H9 (cell line): ENCODE measurements at regions not wholly inside any gene's neighbourhood (a gene's known extent, or its start where the extent isn't known, plus 50 kb on each side); places are given as distances from the start of the nearest gene placed in this dataset.

Experiments used
- DNase-seq: peaks from one replicate; pipeline ENCODE4 v3.0.0-alpha.2; 2017
- H2AFZ ChIP-seq: one replicate; pipeline ENCODE4 v1.6.1; 2013; ENCODE audit warnings: mild to moderate bottlenecking, low read length, control low read depth, moderate library complexity
- H2AK5ac ChIP-seq: 2 replicates; pipeline ENCODE4 v1.6.1; 2013; ENCODE audit warnings: low read length, control low read depth, mixed read lengths; ENCODE audit not compliant: insufficient read length
- H2BK120ac ChIP-seq: one replicate; pipeline ENCODE4 v1.6.1; 2013; ENCODE audit warnings: low read depth, mild to moderate bottlenecking, low read length, control low read depth, inconsistent platforms; ENCODE audit not compliant: poor library complexity, severe bottlenecking
- H2BK12ac ChIP-seq: 2 replicates; pipeline ENCODE4 v1.6.1; 2013; ENCODE audit warnings: low read length, control low read depth, mixed read lengths, low read depth; ENCODE audit not compliant: insufficient read length
- H2BK15ac ChIP-seq: 2 replicates; pipeline ENCODE4 v1.6.1; 2013; ENCODE audit warnings: low read depth, low read length, control low read depth
- H2BK20ac ChIP-seq: one replicate; pipeline ENCODE4 v1.6.1; 2013; ENCODE audit warnings: low read depth, mild to moderate bottlenecking, low read length, control low read depth, inconsistent platforms; ENCODE audit not compliant: poor library complexity, severe bottlenecking
- H2BK5ac ChIP-seq: 2 replicates; pipeline ENCODE4 v1.6.1; 2013; ENCODE audit warnings: low read length, control low read depth, mixed read lengths; ENCODE audit not compliant: insufficient read length
- H3K14ac ChIP-seq: 2 replicates; pipeline ENCODE4 v1.6.1; 2013; ENCODE audit warnings: low read length, control low read depth; ENCODE audit not compliant: insufficient read depth
- H3K18ac ChIP-seq: 2 replicates; pipeline ENCODE4 v1.6.1; 2013; ENCODE audit warnings: low read depth, mild to moderate bottlenecking, mixed read lengths, low read length, control low read depth; ENCODE audit not compliant: insufficient read length
- H3K23ac ChIP-seq: 2 replicates; pipeline ENCODE4 v1.6.1; 2013; ENCODE audit warnings: low read length, control low read depth, mixed read lengths, low read depth; ENCODE audit not compliant: insufficient read length
- H3K23me2 ChIP-seq: 2 replicates; pipeline ENCODE4 v1.6.1; 2013; ENCODE audit warnings: low read depth, mild to moderate bottlenecking, mixed read lengths, low read length, control low read depth; ENCODE audit not compliant: insufficient read length, poor library complexity, severe bottlenecking
- H3K27ac ChIP-seq: 2 replicates; pipeline ENCODE4 v1.5.1; 2013; ENCODE audit warnings: low read length, control low read depth, mixed read lengths, low read depth; ENCODE audit not compliant: insufficient read length
- H3K27me3 ChIP-seq: 2 replicates; pipeline ENCODE4 v1.6.1; 2013; ENCODE audit warnings: low read length, control low read depth, inconsistent platforms; ENCODE audit not compliant: insufficient read depth
- H3K4ac ChIP-seq: 2 replicates; pipeline ENCODE4 v1.6.1; 2013; ENCODE audit warnings: low read depth, mild to moderate bottlenecking, control low read depth, inconsistent platforms, low read length, moderate library complexity
- H3K4me1 ChIP-seq: 2 replicates; pipeline ENCODE4 v1.6.1; 2013; ENCODE audit warnings: low read length, control low read depth, inconsistent platforms; ENCODE audit not compliant: insufficient read depth
- H3K4me2 ChIP-seq: 2 replicates; pipeline ENCODE4 v1.6.1; 2013; ENCODE audit warnings: low read length, control low read depth, mixed read lengths; ENCODE audit not compliant: insufficient read length, insufficient read depth
- H3K56ac ChIP-seq: 2 replicates; pipeline ENCODE4 v1.6.1; 2013; ENCODE audit warnings: low read depth, mild to moderate bottlenecking, mixed read lengths, low read length, control low read depth; ENCODE audit not compliant: insufficient read length
- H3K79me1 ChIP-seq: 2 replicates; pipeline ENCODE4 v1.6.1; 2013; ENCODE audit warnings: low read depth, mild to moderate bottlenecking, moderate library complexity, low read length, control low read depth, inconsistent platforms; ENCODE audit not compliant: insufficient read depth, poor library complexity, severe bottlenecking
- H3K79me2 ChIP-seq: 2 replicates; pipeline ENCODE4 v1.6.1; 2013; ENCODE audit warnings: low read length, control low read depth, inconsistent platforms; ENCODE audit not compliant: insufficient read depth
- H3K9ac ChIP-seq: 2 replicates; pipeline ENCODE4 v1.6.1; 2013; ENCODE audit warnings: low read length, control low read depth, mixed read lengths; ENCODE audit not compliant: insufficient read length; ENCODE audit errors: extremely low read depth
- H3K9me3 ChIP-seq: one replicate; pipeline ENCODE4 v1.6.1; 2013; ENCODE audit warnings: low read depth, low read length, inconsistent platforms; ENCODE audit not compliant: control insufficient read depth
- H3T11ph ChIP-seq: one replicate; pipeline ENCODE4 v1.6.1; 2013; ENCODE audit warnings: mild to moderate bottlenecking, low read length, control low read depth, inconsistent platforms
- H4K20me1 ChIP-seq: one replicate; pipeline ENCODE4 v1.6.1; 2013; ENCODE audit not compliant: control insufficient read depth, insufficient read length, insufficient read depth
- H4K5ac ChIP-seq: 2 replicates; pipeline ENCODE4 v1.6.1; 2013; ENCODE audit warnings: low read depth, mild to moderate bottlenecking, mixed read lengths, low read length, control low read depth; ENCODE audit not compliant: insufficient read length
- H4K8ac ChIP-seq: replicated peaks from 2 replicates; pipeline ENCODE4 v1.6.1; 2013; ENCODE audit warnings: low read length, control low read depth, mixed read lengths, low read depth; ENCODE audit not compliant: insufficient read length
- H4K91ac ChIP-seq: 2 replicates; pipeline ENCODE4 v1.6.1; 2013; ENCODE audit warnings: low read depth, mild to moderate bottlenecking, moderate library complexity, mixed read lengths, low read length, control low read depth; ENCODE audit not compliant: insufficient read length
- H3K27ac Mint-ChIP-seq, 3 experiments: 2 replicates in 2 of 3; 3 replicates in 1 of 3; pipeline ENCODE4 v1.8.0; 2020 to 2021; ENCODE audit warnings: mixed read lengths in 3 of 3, mild to moderate bottlenecking in 1 of 3, moderate library complexity in 1 of 3
- H3K27me3 Mint-ChIP-seq: 2 replicates; pipeline ENCODE4 v1.8.0; 2021; ENCODE audit warnings: low read depth, mild to moderate bottlenecking, moderate library complexity, mixed read lengths
- H3K36me3 Mint-ChIP-seq, 3 experiments: 2 replicates in 2 of 3; 3 replicates in 1 of 3; pipeline ENCODE4 v1.8.0; 2020 to 2021; ENCODE audit warnings: low read depth in 3 of 3, mixed read lengths in 3 of 3; ENCODE audit not compliant: insufficient read depth in 1 of 3
- H3K4me1 Mint-ChIP-seq, 2 experiments: 2 replicates each; pipeline ENCODE4 v1.8.0; 2020; ENCODE audit warnings: mixed read lengths in 2 of 2
- H3K4me3 Mint-ChIP-seq, 2 experiments: 2 replicates in 1 of 2; 3 replicates in 1 of 2; pipeline ENCODE4 v1.8.0; 2020 to 2021; ENCODE audit warnings: mild to moderate bottlenecking in 2 of 2, mixed read lengths in 2 of 2, moderate library complexity in 1 of 2
- H3K9me3 Mint-ChIP-seq, 2 experiments: 2 replicates in 1 of 2; 3 replicates in 1 of 2; pipeline ENCODE4 v1.8.0; 2020; ENCODE audit warnings: mild to moderate bottlenecking in 2 of 2, mixed read lengths in 2 of 2, moderate library complexity in 1 of 2
- WGBS: extraction: QIAGEN DNeasy Blood & Tissue Kit; methylation state at CpG from one replicate; pipeline ENCODE4 v1.1.7; 2013; ENCODE audit warnings: missing lambda C conversion rate, low lambda C conversion rate, mixed read lengths; ENCODE audit not compliant: insufficient read length; ENCODE audit errors: extremely low coverage; 5-methylcytosine and 5-hydroxymethylcytosine counted together
- TF ChIP-seq, protein P1 (sequence below): fragments of 200-600 bp; sonication (generic); conservative IDR thresholded peaks from 3 replicates; pipeline ENCODE4 v1.8.0; 2021; ENCODE audit warnings: antibody characterized with exemption, mild to moderate bottlenecking

DNA sequence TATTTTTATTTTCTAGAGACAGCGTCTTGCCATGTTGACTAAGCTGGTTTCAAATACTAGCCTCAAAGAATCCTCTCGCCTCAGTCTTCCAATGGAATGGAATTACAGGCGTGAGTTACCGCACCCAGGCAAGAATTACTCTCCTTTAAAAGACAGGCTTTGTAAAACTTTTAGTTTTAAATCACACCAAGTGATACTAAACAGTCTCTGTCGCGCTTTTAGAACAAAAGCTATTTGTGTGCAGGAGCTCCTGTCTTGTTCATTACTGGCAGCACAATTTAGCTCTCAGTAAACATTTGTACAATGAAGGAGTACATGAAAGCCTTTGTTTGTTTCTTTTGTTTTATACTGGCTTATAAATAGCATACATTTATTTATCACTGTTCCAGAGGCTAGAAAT is 1719.2 kb upstream of the PIK3C3 start:
- peaks cover 18 to 24% of the 10 kb centered on the region in 2 experiments for H3K4me1 Mint-ChIP-seq
- no peak overlapping the region for H3K23ac ChIP-seq
- no peaks in the 10 kb centered on the region; the same call in 1 of the 2 replicates for H3K27me3 Mint-ChIP-seq
- no peak overlapping the region for H2BK15ac ChIP-seq
- H4K20me1 ChIP-seq: no peaks in the 10 kb centered on the region
- no peak overlapping the region for H2AK5ac ChIP-seq
- H3K4me2 ChIP-seq: no peak overlapping the region
- no peaks in the 10 kb centered on the region for H3K79me1 ChIP-seq
- no peaks in the 10 kb centered on the region for H3K9me3 ChIP-seq
- no peak overlapping the region for H3K56ac ChIP-seq
- H2BK120ac ChIP-seq: no peak overlapping the region
- no CpG with 5 or more reads among the region's 6 CpGs for WGBS
- H3K27ac Mint-ChIP-seq: no peak overlapping the region
- no peak overlapping the region for H3K4ac ChIP-seq
- H3K9ac ChIP-seq: no peak overlapping the region
- H3T11ph ChIP-seq: no peak overlapping the region
- H4K5ac ChIP-seq: no peak overlapping the region
- H2BK12ac ChIP-seq: no peak overlapping the region
- no peak overlapping the region for H4K91ac ChIP-seq
- H2BK5ac ChIP-seq: no peak overlapping the region
- H4K8ac ChIP-seq: no peak overlapping the region
- H3K18ac ChIP-seq: no peak overlapping the region
- TF ChIP-seq, protein P1, sequence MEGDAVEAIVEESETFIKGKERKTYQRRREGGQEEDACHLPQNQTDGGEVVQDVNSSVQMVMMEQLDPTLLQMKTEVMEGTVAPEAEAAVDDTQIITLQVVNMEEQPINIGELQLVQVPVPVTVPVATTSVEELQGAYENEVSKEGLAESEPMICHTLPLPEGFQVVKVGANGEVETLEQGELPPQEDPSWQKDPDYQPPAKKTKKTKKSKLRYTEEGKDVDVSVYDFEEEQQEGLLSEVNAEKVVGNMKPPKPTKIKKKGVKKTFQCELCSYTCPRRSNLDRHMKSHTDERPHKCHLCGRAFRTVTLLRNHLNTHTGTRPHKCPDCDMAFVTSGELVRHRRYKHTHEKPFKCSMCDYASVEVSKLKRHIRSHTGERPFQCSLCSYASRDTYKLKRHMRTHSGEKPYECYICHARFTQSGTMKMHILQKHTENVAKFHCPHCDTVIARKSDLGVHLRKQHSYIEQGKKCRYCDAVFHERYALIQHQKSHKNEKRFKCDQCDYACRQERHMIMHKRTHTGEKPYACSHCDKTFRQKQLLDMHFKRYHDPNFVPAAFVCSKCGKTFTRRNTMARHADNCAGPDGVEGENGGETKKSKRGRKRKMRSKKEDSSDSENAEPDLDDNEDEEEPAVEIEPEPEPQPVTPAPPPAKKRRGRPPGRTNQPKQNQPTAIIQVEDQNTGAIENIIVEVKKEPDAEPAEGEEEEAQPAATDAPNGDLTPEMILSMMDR: no peak
- no peaks in the 10 kb centered on the region for H3K79me2 ChIP-seq
- peaks cover 0 to 6% of the 10 kb centered on the region in 2 experiments; a peak in 3 of 5 replicates for H3K9me3 Mint-ChIP-seq
- no peak for DNase-seq
- H2BK20ac ChIP-seq: no peak overlapping the region
- H3K27me3 ChIP-seq: no peaks in the 10 kb centered on the region
- H2AFZ ChIP-seq: no peak overlapping the region
- no peak overlapping the region for H3K27ac ChIP-seq
- no peak overlapping the region for H3K4me3 Mint-ChIP-seq
- H3K36me3 Mint-ChIP-seq: peaks cover 0 to 5% (median 0%) of the 10 kb centered on the region in 3 experiments; a peak in 1 of 7 replicates
- H3K23me2 ChIP-seq: no peaks in the 10 kb centered on the region
- peaks cover 3% of the 10 kb centered on the region; the same call in 1 of the 2 replicates for H3K4me1 ChIP-seq
- no peak overlapping the region for H3K14ac ChIP-seq
